HUES48 (cell line): ENCODE measurements at regions not wholly inside any gene's neighbourhood (a gene's known extent, or its start where the extent isn't known, plus 50 kb on each side); places are given as distances from the start of the nearest gene placed in this dataset.

Experiments
- H3K27ac ChIP-seq: one replicate; pipeline ENCODE4 v1.7.0; 2013; ENCODE audit warnings: low read depth, low read length, inconsistent platforms
- H3K27me3 ChIP-seq: 2 replicates; pipeline ENCODE4 v1.6.1; 2013; ENCODE audit warnings: mild to moderate bottlenecking, low read length; ENCODE audit not compliant: control insufficient read depth, insufficient read depth
- H3K36me3 ChIP-seq: 2 replicates; pipeline ENCODE4 v1.6.1; 2013; ENCODE audit warnings: low read length; ENCODE audit not compliant: control insufficient read depth, insufficient read depth
- H3K4me1 ChIP-seq: 2 replicates; pipeline ENCODE4 v1.6.1; 2013; ENCODE audit warnings: mild to moderate bottlenecking, low read length; ENCODE audit not compliant: control insufficient read depth, insufficient read depth
- H3K4me3 ChIP-seq: 2 replicates; pipeline ENCODE4 v1.5.1; 2013; ENCODE audit warnings: mild to moderate bottlenecking, low read depth, low read length
- H3K9ac ChIP-seq: 2 replicates; pipeline ENCODE4 v1.6.1; 2013; ENCODE audit warnings: mild to moderate bottlenecking, low read depth, low read length, moderate library complexity
- H3K9me3 ChIP-seq: 2 replicates; pipeline ENCODE4 v1.6.1; 2013; ENCODE audit warnings: low read length; ENCODE audit not compliant: control insufficient read depth, insufficient read depth

DNA sequence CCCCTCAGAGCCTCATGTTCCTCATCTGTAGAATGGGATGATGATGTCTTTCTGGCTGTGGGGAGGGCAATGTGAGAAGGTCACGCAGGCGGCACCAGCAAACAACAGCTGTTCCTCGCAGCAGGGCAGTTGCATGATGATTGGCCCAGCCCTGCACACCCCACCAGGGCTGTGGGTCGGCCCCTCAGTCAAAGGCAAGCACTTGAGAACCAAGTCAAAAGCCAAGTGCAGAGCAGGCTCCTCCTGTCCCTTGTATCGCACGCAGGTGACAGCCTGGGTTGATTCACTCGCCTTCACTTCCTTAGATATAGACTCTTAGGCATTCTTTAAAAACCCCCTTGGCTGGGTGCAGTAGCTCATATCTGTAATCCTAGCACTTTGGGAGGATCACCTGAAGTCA lies 191.9 kb upstream of the C1orf174 start:
- no peak overlapping the region for H3K4me3 ChIP-seq
- no peaks in the 10 kb centered on the region for H3K36me3 ChIP-seq
- H3K9ac ChIP-seq, result no peak overlapping the region
- H3K27me3 ChIP-seq, result no peaks in the 10 kb centered on the region
- H3K4me1 ChIP-seq, result no peaks in the 10 kb centered on the region
- no peak overlapping the region for H3K27ac ChIP-seq
- peaks cover 25% of the 10 kb centered on the region for H3K9me3 ChIP-seq

- no peaks in the 10 kb centered on the region for H3K4me1 ChIP-seq
- H3K4me3 ChIP-seq, result no peak overlapping the region
- no peak overlapping the region for H3K27ac ChIP-seq
- H3K27me3 ChIP-seq, result no peaks in the 10 kb centered on the region
- H3K9ac ChIP-seq, result no peak overlapping the region
- peaks cover 27% of the 10 kb centered on the region for H3K9me3 ChIP-seq
- no peaks in the 10 kb centered on the region for H3K36me3 ChIP-seq
Observed at GRCh38 chr1:4093856-4094565, 193.9 kb upstream of the C1orf174 start.

- H3K36me3 ChIP-seq, result no peaks in the 10 kb centered on the region
- H3K9me3 ChIP-seq, result peaks cover 21% of the 10 kb centered on the region; the same call in 1 of the 2 replicates
- no peaks in the 10 kb centered on the region for H3K27me3 ChIP-seq
- no peak overlapping the region for H3K9ac ChIP-seq
- no peaks in the 10 kb centered on the region for H3K4me1 ChIP-seq
- H3K27ac ChIP-seq, result no peak overlapping the region
- H3K4me3 ChIP-seq, result no peak overlapping the region
Observed at GRCh38 chr1:4095433-4095971, 195.4 kb upstream of the C1orf174 start.

DNA sequence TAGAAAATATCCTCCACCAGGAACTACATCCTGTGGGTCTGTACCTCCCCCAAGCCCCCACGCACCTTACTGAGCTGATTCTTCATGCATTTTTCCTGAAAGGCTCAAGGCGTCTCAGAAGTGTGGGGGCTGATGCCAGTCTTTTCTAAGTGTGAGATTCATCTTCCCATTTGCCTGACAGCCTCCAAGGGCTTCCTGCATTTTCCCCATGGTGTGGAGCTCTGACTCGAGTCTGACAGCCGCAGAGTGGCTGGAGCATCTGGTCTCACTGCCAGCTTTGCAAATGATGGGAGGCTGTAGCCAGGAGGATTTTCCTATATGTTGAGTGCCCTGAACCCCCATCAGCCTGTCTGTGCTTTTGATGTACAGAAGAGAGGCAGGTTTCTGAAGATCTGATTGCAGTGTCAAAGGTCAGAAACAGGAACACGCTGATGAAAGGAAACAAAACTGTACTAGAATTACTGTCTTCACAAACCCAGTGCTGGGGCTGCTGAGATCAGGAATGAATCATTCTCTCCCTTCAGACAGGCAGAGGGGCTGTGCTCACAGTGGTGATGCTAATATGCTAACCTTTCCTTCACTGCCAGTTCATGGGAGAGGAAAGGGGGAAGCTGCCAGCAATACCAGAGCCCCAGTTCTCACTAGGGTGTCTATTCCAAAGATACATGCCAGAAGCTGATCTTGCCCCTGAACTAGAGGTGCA lies 201.5 kb upstream of the C1orf174 start:
- H3K9ac ChIP-seq, result no peak overlapping the region
- H3K27ac ChIP-seq, result no peak overlapping the region
- H3K36me3 ChIP-seq, result no peaks in the 10 kb centered on the region
- H3K4me3 ChIP-seq, result no peak overlapping the region
- peaks cover 9% of the 10 kb centered on the region; the same call in 1 of the 2 replicates for H3K9me3 ChIP-seq
- H3K4me1 ChIP-seq, result no peaks in the 10 kb centered on the region
- H3K27me3 ChIP-seq, result no peaks in the 10 kb centered on the region

DNA sequence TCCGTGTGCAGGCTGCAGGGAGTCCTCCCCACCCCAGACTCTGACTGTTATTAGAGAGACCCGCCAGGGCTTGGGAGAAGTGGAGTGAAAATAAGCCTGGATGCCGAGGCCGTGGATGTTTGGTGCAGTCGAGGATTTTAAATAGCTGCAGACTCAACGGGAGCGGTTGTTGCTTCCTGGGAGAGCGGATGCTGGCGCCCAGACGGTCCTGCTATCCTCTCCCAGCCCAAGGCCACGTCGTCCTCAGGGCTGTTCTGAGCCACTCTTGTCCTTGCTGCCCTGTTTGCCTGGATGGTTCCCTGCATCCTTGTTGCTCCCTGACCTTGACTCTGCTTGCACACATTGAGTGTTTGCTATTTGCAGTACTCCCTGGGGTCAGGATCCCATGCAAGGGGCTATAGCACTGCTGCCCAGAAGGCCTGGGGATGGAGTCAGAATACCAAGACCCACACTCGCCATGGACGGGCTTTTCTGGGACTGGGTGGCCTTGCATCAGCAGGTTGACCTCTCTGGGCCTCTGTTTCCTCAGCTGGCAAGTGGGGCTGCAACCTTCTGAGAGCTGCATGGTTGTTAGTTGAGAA lies 205.3 kb upstream of the C1orf174 start:
- Histone ChIP-seq H3K36me3 (no peaks in the 10 kb centered on the region), H3K4me3 (no peak overlapping the region), H3K9ac (no peak overlapping the region), H3K9me3 (peaks cover 3% of the 10 kb centered on the region; the same call in 1 of the 2 replicates), H3K27me3 (no peaks in the 10 kb centered on the region), H3K4me1 (no peaks in the 10 kb centered on the region; the same call in 1 of the 2 replicates), H3K27ac (no peak overlapping the region)

GRCh38 chr1:4106731-4107130 lies 206.7 kb upstream of the C1orf174 start:
- Histone ChIP-seq H3K27ac (no peak overlapping the region), H3K36me3 (no peaks in the 10 kb centered on the region), H3K4me3 (no peak overlapping the region), H3K9me3 (peaks cover 3% of the 10 kb centered on the region; the same call in 1 of the 2 replicates), H3K27me3 (no peaks in the 10 kb centered on the region), H3K4me1 (no peaks in the 10 kb centered on the region; the same call in 1 of the 2 replicates), H3K9ac (no peak overlapping the region)

GRCh38 chr1:4107291-4107690 lies 207.2 kb upstream of the C1orf174 start:
- H3K36me3 ChIP-seq, result no peaks in the 10 kb centered on the region
- no peaks in the 10 kb centered on the region for H3K27me3 ChIP-seq
- H3K4me1 ChIP-seq, result no peaks in the 10 kb centered on the region; the same call in 1 of the 2 replicates
- no peak overlapping the region for H3K27ac ChIP-seq
- H3K9ac ChIP-seq, result no peak overlapping the region
- peaks cover 4% of the 10 kb centered on the region for H3K9me3 ChIP-seq
- no peak overlapping the region for H3K4me3 ChIP-seq

GRCh38 chr1:4108331-4108730 lies 208.3 kb upstream of the C1orf174 start:
- H3K9me3 ChIP-seq, result peaks cover 15% of the 10 kb centered on the region
- no peak overlapping the region for H3K27ac ChIP-seq
- H3K4me1 ChIP-seq, result no peaks in the 10 kb centered on the region; the same call in 1 of the 2 replicates
- no peak overlapping the region for H3K9ac ChIP-seq
- no peaks in the 10 kb centered on the region for H3K27me3 ChIP-seq
- H3K36me3 ChIP-seq, result no peaks in the 10 kb centered on the region
- no peak overlapping the region for H3K4me3 ChIP-seq

DNA sequence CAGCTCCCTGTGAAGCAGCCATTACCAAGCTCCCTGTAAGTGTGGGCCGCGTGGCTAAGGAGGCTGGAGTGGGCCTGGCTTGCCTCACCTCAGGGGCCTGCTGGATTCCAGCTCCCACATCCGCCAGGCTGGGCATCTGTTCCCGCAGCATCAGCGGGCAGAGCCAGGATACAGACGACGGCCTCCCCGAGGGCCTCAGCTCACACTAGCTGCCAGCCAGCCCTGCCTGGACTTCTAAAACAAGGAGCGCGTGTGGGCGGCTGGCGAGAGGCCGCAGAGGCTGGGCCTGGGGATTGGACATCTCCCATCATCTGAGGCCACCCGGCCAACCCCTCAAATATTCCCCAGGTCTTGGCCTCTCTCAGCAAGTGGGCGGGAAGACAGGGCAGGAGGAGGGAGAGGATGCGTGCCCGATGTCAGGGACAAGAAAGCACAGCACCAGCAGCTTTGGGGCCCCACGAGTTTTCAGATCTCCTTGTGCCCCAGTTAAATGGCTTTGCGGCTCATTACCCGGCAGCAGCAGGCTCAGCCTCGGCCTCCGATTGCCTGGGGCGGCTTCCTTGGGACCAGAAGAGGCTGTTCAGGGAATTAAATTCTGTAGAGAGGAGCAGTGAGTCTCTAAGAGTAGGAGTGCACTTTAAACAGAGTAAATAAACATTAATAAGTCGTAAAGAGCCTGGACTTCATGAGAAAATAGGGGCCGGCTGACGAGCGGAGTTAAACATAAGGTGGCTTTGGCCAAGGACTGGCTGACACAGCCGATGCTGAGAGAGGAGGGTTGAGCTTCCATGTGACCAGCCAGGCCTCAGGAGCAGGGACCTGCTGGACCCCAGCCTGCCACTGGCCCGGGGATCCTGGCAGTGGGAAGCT lies 208.9 kb upstream of the C1orf174 start:
- H3K4me3 ChIP-seq, result no peak overlapping the region
- H3K4me1 ChIP-seq, result no peaks in the 10 kb centered on the region; the same call in 1 of the 2 replicates
- H3K27me3 ChIP-seq, result no peaks in the 10 kb centered on the region
- no peak overlapping the region for H3K9ac ChIP-seq
- H3K9me3 ChIP-seq, result peaks cover 20% of the 10 kb centered on the region
- H3K27ac ChIP-seq, result no peak overlapping the region
- no peaks in the 10 kb centered on the region for H3K36me3 ChIP-seq

- Histone ChIP-seq H3K9me3 (peaks cover 25% of the 10 kb centered on the region), H3K27ac (no peak overlapping the region), H3K36me3 (no peaks in the 10 kb centered on the region), H3K27me3 (no peaks in the 10 kb centered on the region), H3K4me3 (no peak overlapping the region), H3K9ac (no peak overlapping the region), H3K4me1 (no peaks in the 10 kb centered on the region; the same call in 1 of the 2 replicates)
Observed at GRCh38 chr1:4109628-4109940, 209.5 kb upstream of the C1orf174 start.
